ENCODE measurements at regions not wholly inside any gene's neighbourhood (a gene's known extent, or its start where the extent isn't known, plus 50 kb on each side); places are given as distances from the start of the nearest gene placed in this dataset.

DNA sequence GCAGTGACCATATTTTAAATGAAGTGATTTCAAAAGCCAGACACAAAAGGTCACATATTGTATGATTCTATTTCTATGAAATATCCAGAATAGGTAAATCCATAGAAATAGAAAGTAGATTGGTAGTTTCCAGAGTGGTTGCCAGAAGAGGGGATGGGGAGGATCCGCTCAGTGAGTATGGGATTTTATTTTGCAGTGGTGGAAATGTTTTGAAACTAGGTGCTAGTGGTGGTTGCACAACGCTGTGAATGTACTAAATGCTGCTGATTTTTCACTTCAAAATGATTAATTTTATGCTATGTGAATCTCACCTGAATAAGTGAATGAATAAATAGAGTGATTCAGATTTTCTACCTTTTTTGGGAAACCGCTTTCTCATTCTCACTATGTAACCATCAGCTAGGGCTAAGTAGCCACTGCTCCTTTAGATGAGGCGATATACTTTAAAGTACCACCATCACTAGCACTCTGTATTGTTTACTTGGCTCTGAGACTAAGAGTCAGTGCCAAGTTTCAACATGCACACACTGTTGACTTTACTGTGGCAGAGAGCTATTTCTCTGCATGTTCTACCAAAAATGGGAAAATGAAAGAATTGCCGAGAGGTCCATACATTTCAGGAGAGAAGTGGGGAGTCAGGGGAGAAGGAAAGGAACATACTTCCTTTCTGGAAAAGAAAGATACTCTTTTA lies 90.7 kb upstream of the GOLIM4 start:
- H3K4me3 ChIP-seq (ENCODE audit: low read depth, low read length), result no peak overlapping the region
- POLR2A ChIA-PET, result no interaction called here
- CTCF ChIA-PET, result interaction anchor here (0.6 kb wide), 1 partner anchor 660 kb away, joined by 3 read pairs; no protein-coding TSS in a partner anchor
- no peak for TF ChIP-seq CTCF (IDR thresholded peaks at IDR 0.05; ENCODE audit: insufficient read depth, low read length, missing control alignments)
- no peak for DNase-seq (ENCODE audit: low read depth, low spot score)

DNA sequence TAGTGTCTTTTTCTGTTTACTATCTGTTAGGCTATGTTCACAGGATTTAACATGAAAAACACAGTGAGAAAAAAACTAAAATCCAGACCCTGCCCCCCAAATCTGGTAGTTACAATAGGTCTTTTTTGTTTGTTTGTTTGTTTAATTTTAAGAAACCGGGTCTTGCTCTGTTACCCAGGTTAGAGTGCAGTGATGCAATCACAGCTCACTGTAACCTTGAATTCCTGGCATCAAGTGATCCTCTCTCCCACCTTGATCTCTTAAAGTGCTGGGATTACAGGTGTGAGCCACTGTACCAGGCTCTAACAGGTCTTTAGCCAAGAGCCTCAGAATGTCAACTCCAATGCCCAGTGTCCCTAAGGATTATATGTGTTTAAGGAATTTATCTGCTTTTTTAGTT lies 88.0 kb upstream of the GOLIM4 start:
- TF ChIP-seq CTCF (IDR thresholded peaks at IDR 0.05; ENCODE audit: insufficient read depth, low read length, missing control alignments), result no peak
- DNase-seq (ENCODE audit: low read depth, low spot score), result no peak
- POLR2A ChIA-PET, result no interaction called here
- no peak overlapping the region for H3K4me3 ChIP-seq (ENCODE audit: low read depth, low read length)
- CTCF ChIA-PET, result no interaction called here

DNA sequence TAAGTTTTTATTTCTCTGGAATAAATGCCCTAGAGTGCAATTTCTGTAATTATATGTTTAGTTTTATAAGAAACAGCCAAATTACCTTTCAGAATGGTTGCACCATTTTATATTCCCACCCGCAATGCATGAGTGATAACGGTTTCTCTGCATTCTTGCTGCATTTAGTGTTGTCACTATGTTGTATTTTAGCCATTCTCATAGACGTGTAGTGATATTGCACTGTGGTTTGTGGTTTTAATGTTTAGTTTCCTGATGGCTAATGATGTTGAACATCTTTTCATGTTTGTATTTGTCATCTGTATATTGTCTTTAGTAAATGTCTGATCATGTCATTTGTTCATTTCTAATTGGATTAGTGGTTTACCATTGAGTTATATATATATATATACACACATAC lies 73.0 kb upstream of the GOLIM4 start:
- CTCF ChIA-PET, result interaction anchor here (2.8 to 8.5 kb wide), 3 partner anchors 74 to 129 kb away, joined by 10 to 276 read pairs (median 114); no protein-coding TSS in a partner anchor
- H3K4me3 ChIP-seq (ENCODE audit: low read depth, low read length), result no peak overlapping the region
- TF ChIP-seq CTCF (IDR thresholded peaks at IDR 0.05; ENCODE audit: insufficient read depth, low read length, missing control alignments), result no peak
- no peak for DNase-seq (ENCODE audit: low read depth, low spot score)
- POLR2A ChIA-PET, result no interaction called here

GRCh38 chr3:168165390-168166269 lies 69.9 kb upstream of the GOLIM4 start:
- peak; percentile 66 for TF ChIP-seq CTCF (IDR thresholded peaks at IDR 0.05; ENCODE audit: insufficient read depth, low read length, missing control alignments)
- ChIA-PET POLR2A (no interaction called here), CTCF (interaction anchor here (0.7 to 8.5 kb wide), 37 partner anchors 8 to 682 kb away, joined by 3 to 276 read pairs (median 5); partner anchors contain the start of gene GOLIM4)
- DNase-seq (ENCODE audit: low read depth, low spot score), result peak; percentile 23
- H3K4me3 ChIP-seq (ENCODE audit: low read depth, low read length), result no peak overlapping the region

DNA sequence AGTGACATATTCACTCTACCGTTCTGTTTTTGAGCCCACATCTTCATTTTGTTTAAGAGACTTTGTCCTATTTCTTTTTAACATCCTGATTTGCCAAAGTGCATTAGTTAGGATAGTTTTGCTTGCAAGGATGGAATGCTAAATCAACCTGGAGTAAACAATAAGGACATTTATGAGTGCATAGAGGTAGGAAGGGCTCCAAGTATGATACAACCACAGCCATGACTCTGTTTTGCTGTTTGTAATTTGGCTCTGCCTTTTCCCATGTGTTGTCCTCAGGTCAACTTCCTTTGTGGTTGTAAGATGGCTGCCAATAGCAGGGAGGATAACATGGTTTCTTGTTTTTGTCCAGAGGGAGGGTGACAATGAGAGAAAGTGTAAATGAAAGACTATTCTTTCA lies 66.4 kb upstream of the GOLIM4 start:
- no peak for TF ChIP-seq CTCF (IDR thresholded peaks at IDR 0.05; ENCODE audit: insufficient read depth, low read length, missing control alignments)
- CTCF ChIA-PET, result interaction anchor here (6.2 to 8.5 kb wide), 2 partner anchors 115 to 122 kb away, joined by 114 to 276 read pairs; no protein-coding TSS in a partner anchor
- DNase-seq (ENCODE audit: low read depth, low spot score), result no peak
- H3K4me3 ChIP-seq (ENCODE audit: low read depth, low read length), result no peak overlapping the region
- POLR2A ChIA-PET, result no interaction called here

DNA sequence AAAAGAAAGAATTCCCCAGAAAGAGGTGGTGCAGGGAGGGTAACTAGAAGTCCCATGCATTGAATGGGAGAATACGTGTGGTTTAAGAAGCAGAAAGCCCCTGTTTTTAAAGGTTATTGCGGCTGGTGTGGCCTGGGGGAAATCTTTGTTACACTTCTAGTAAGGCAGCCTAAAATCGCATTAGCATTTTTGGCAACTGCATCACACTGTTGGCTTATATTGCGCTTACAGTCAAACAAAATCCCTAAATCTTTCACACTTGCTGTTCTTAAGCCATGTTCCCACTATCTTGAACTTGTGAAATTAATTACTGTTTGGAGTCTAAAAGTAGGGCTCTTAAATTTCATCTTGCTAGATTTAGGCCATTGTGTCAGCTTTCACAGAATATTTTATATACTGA lies 66.0 kb upstream of the GOLIM4 start:
- DNase-seq (ENCODE audit: low read depth, low spot score), result no peak
- TF ChIP-seq CTCF (IDR thresholded peaks at IDR 0.05; ENCODE audit: insufficient read depth, low read length, missing control alignments), result no peak
- ChIA-PET POLR2A (no interaction called here), CTCF (interaction anchor here (3.1 kb wide), 1 partner anchor 114 kb away, joined by 19 read pairs; no protein-coding TSS in a partner anchor)
- no peak overlapping the region for H3K4me3 ChIP-seq (ENCODE audit: low read depth, low read length)

Measured in AG04449 (cell line).